GM19452 (cell line): ENCODE measurements at regions not wholly inside any gene's neighbourhood (a gene's known extent, or its start where the extent isn't known, plus 50 kb on each side); places are given as distances from the start of the nearest gene placed in this dataset.
"Not testable (repeated sequence)": the region's sequence is repeated elsewhere in the genome, so short reads cannot be mapped to it uniquely, and the experiment has no call there.

Experiments
- ATAC-seq: cut with Tn5 transposase; IDR thresholded peaks from one replicate; pipeline ENCODE4 v1.9.1; 2021; ENCODE audit not compliant: unreplicated experiment

DNA sequence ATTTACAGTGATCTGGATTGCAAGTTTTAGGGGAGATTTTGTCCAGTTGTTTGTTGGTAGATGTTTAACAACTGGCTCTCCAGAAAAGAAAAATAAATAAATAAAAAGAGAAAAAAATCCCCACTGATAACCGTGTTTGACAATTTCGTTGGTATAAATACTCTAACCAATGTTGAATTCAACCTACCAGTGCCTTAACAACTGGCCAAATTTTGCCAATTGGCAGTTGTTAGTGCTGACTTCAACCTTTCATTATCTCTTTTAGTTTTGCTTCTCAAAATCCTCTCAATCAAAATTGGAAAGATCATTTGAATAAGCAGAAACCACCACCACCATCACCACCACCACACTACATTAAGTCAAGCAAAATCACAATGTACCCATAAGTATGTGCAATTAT is 490.3 kb downstream of the PIK3C3 start:
- no peak for ATAC-seq

- no peak for ATAC-seq
Observed at GRCh38 chr18:42446195-42446594, 491.2 kb downstream of the PIK3C3 start.

DNA sequence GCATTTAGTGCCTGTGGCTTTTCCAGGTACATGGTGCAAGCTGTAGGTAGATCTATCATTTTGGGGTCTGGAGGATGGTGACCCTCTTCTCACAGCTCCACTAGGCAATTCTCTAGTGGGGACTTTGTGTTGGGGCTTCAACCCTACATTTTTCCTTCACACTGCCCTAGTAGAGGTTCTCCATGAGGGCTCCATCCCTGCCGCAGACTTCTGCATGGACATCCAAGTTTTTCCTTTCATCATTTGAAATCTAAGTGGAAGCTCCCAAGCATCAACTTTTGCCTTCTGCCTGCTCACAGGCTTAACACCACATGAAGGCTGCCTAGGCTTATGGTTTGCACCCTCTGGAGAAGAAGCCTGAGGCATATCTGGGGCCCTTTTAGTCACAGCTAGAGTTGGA is 492.7 kb downstream of the PIK3C3 start:
- ATAC-seq: no peak

DNA sequence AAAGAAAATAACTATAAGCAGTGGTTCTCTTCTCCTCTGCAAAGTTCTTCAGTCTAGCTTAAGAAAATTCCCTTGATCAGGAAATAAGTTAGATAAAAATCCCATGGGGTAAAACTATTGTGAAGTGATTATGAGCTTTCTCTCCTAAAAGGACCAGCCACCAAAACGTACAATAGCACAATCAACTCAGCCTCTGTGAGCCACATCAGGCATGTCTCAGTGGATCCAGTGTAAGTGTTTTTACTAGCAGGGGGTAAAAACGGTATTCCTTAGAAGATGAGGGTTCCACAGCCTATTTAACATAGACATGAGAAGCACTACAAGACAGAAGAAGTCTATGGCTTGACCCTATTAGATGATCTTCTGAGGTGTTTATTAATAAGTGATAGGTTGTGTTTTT is 503.2 kb downstream of the PIK3C3 start:
- ATAC-seq: no peak

- no peak for ATAC-seq
Observed at GRCh38 chr18:42459873-42460272, 504.8 kb downstream of the PIK3C3 start.

DNA sequence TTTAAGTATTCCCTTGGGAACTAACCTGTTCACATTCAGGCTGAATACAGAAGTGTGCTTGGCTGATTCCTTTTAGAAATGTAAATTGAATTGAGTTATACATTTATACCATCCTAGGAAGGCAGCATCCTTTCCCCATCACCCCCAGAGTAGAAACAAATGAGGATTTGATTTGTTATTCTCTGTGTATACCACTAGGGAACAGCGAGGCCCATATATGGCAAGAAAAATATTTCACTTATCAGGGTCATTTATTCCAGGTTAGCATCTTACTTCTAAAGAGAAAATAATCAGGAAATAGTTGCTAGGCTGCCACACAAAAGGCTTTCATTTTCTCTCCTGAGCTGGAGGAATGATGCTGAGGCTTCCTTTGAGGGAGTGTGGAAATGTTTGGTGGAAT is 516.9 kb downstream of the PIK3C3 start:
- no peak for ATAC-seq

GRCh38 chr18:42473611-42474010 is 518.6 kb downstream of the PIK3C3 start:
- no peak for ATAC-seq

- ATAC-seq: no peak
Observed at GRCh38 chr18:42474577-42474976, 519.5 kb downstream of the PIK3C3 start.

DNA sequence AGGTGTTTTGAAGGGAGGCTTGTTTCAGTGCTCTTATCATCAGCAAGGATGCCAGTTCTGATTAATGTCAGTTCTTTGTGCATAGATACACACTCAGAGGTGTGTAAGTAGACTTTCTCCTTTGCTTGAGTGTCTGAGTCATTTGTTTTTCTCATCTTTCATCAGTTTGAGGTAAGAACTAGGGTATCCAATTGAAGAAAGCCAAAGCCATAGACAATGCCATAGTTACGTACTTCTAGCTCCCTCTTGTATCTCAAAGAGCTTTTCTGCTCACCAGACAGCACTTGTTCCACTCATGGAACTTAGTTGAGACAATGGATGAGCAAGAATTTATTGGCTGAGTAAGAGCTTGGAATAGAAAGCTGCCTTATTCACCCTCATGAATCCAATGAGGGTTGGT is 520.1 kb downstream of the PIK3C3 start:
- ATAC-seq: no peak

DNA sequence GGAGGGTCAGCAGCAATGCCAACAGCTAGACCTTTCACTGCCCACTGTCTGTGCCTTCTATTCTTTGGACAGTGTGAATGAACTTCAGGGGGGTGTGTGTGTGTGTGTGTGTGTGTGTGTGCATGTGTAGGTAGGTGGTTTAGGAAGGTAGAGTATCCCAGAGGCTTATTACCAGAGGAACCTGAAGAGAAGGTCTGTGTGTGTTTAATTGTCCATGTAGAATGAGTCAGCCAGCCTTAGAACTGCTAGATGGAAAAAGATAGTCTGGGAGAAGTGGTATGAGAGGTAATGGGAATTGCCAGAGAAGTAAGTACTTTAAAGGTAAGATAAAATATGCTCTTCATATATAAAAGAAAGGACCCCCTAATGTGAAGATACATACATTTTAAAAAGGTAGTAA is 522.2 kb downstream of the PIK3C3 start:
- ATAC-seq: no peak

GRCh38 chr18:42480441-42480840 is 525.4 kb downstream of the PIK3C3 start:
- ATAC-seq: no peak

- no peak for ATAC-seq
Observed at GRCh38 chr18:42484648-42485047, 529.6 kb downstream of the PIK3C3 start.

- ATAC-seq: no peak
Observed at GRCh38 chr18:42486271-42486670, 531.2 kb downstream of the PIK3C3 start.

- no peak for ATAC-seq
Observed at GRCh38 chr18:42508683-42509296, 553.8 kb downstream of the PIK3C3 start.

DNA sequence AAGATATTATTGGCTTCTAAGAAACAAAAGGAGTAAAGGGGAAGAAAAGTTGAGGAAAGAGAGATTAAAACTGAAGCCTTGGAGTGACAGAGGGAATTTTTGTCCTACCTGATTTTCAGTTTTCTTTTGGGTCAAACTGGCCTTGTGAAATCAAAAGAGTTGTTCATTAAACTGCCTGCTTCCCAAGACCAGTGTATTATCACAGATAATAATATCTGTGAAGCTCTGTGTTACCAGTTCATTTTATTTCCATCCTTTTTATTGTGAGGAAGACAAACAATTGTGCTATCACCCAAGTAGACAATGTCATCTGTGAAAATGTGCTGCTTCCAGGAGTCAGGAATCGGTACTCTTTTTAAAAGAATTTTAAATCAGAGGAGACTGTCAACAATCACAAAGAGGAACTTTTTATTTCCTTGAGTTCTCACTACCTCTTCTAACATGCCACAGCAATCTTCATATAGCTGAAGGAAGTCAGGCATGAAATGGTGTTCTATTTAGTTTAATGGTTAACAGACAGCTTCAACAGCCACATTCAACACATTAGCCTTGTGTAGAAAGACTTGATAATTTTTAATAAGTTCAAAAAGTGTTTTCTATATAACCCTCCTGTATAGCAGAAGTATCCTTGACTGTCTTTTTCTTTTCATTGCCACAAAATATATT is 554.8 kb downstream of the PIK3C3 start:
- peak; percentile 95 for ATAC-seq

GRCh38 chr18:42510540-42510939 is 555.5 kb downstream of the PIK3C3 start:
- no peak for ATAC-seq

GRCh38 chr18:42513441-42513840 is 558.4 kb downstream of the PIK3C3 start:
- ATAC-seq: no peak

GRCh38 chr18:42514512-42514911 is 559.5 kb downstream of the PIK3C3 start:
- ATAC-seq: no peak

GRCh38 chr18:42517896-42518295 is 562.9 kb downstream of the PIK3C3 start:
- ATAC-seq: no peak

- not testable (repeated sequence) for ATAC-seq
Observed at GRCh38 chr18:42518331-42518730, 563.3 kb downstream of the PIK3C3 start.

GRCh38 chr18:42520138-42520537 is 565.1 kb downstream of the PIK3C3 start:
- ATAC-seq: no peak

GRCh38 chr18:42525905-42526304 is 570.9 kb downstream of the PIK3C3 start:
- ATAC-seq: no peak

GRCh38 chr18:42527766-42528165 is 572.7 kb downstream of the PIK3C3 start:
- no peak for ATAC-seq
